ENCODE measurements at regions not wholly inside any gene's neighbourhood (a gene's known extent, or its start where the extent isn't known, plus 50 kb on each side); places are given as distances from the start of the nearest gene placed in this dataset.

GRCh38 chr4:164383358-164384220 lies 370.3 kb upstream of the SMIM31 start:
- DNase-seq = peak; percentile 57 to 98 (median 93)

GRCh38 chr4:164384416-164384815 lies 369.5 kb upstream of the SMIM31 start:
- DNase-seq = peak in 5 of 56 donors; percentile 14 to 59 (median 37)

GRCh38 chr4:164396439-164396838 lies 357.5 kb upstream of the SMIM31 start:
- DNase-seq = no peak

- DNase-seq = no peak
Observed at GRCh38 chr4:164402554-164402953, 351.4 kb upstream of the SMIM31 start.

GRCh38 chr4:164405774-164406173 lies 348.2 kb upstream of the SMIM31 start:
- no peak for DNase-seq

GRCh38 chr4:164408831-164409230 lies 345.1 kb upstream of the SMIM31 start:
- DNase-seq = no peak

GRCh38 chr4:164410401-164410800 lies 343.5 kb upstream of the SMIM31 start:
- DNase-seq = no peak

GRCh38 chr4:164412246-164412645 lies 341.7 kb upstream of the SMIM31 start:
- DNase-seq = no peak

GRCh38 chr4:164413743-164414142 lies 340.2 kb upstream of the SMIM31 start:
- no peak for DNase-seq

GRCh38 chr4:164423819-164424218 lies 330.1 kb upstream of the SMIM31 start:
- no peak for DNase-seq

GRCh38 chr4:164424846-164425245 lies 329.1 kb upstream of the SMIM31 start:
- no peak for DNase-seq

GRCh38 chr4:164428561-164428960 lies 325.4 kb upstream of the SMIM31 start:
- no peak for DNase-seq

- no peak for DNase-seq
Observed at GRCh38 chr4:164438321-164438720, 315.6 kb upstream of the SMIM31 start.

GRCh38 chr4:164439037-164439436 lies 314.9 kb upstream of the SMIM31 start:
- no peak for DNase-seq

GRCh38 chr4:164440199-164440598 lies 313.7 kb upstream of the SMIM31 start:
- peak in 1 of 56 donors; percentile 1 for DNase-seq

- no peak for DNase-seq
Observed at GRCh38 chr4:164441109-164441508, 312.8 kb upstream of the SMIM31 start.

GRCh38 chr4:164442180-164442579 lies 311.8 kb upstream of the SMIM31 start:
- no peak for DNase-seq

GRCh38 chr4:164446516-164446915 lies 307.4 kb upstream of the SMIM31 start:
- no peak for DNase-seq

- DNase-seq = no peak
Observed at GRCh38 chr4:164461901-164462300, 292.0 kb upstream of the SMIM31 start.

- DNase-seq = no peak
Observed at GRCh38 chr4:164462471-164462870, 291.5 kb upstream of the SMIM31 start.

- no peak for DNase-seq
Observed at GRCh38 chr4:164464313-164464712, 289.6 kb upstream of the SMIM31 start.

- no peak for DNase-seq
Observed at GRCh38 chr4:164467493-164467892, 286.4 kb upstream of the SMIM31 start.

GRCh38 chr4:164481306-164482091 lies 272.4 kb upstream of the SMIM31 start:
- no peak for DNase-seq
